Effector memory CD8-positive, alpha-beta T cell (primary cell): ENCODE measurements at regions not wholly inside any gene's neighbourhood (a gene's known extent, or its start where the extent isn't known, plus 50 kb on each side); places are given as distances from the start of the nearest gene placed in this dataset.

Experiments used
- ATAC-seq: fragments of 150-1000 bp; cut with Tn5 transposase; replicated peaks from 2 replicates; pipeline ENCODE4 v1.10.0; 2021; ENCODE audit warnings: mild to moderate bottlenecking, moderate library complexity
- DNase-seq, 3 experiments: peaks; one replicate each; pipeline ENCODE4 v3.0.0; 2021
- H3K27ac Mint-ChIP-seq, 2 donors: one replicate each; pipeline ENCODE4 v1.8.0; 2022; ENCODE audit warnings: mild to moderate bottlenecking in 2 of 2, mixed read lengths in 2 of 2, moderate library complexity in 2 of 2
- H3K27me3 Mint-ChIP-seq, 2 donors: one replicate each; pipeline ENCODE4 v1.8.0; 2022; ENCODE audit warnings: mixed read lengths in 2 of 2
- H3K36me3 Mint-ChIP-seq: one replicate; pipeline ENCODE4 v1.8.0; 2022; ENCODE audit warnings: mild to moderate bottlenecking, moderate library complexity, mixed read lengths; ENCODE audit not compliant: insufficient read depth
- H3K4me1 Mint-ChIP-seq, 2 donors: one replicate each; pipeline ENCODE4 v1.8.0; 2022; ENCODE audit warnings: low read depth in 2 of 2, mixed read lengths in 2 of 2
- H3K4me3 Mint-ChIP-seq, 2 donors: one replicate each; pipeline ENCODE4 v1.8.0; 2022; ENCODE audit warnings: mild to moderate bottlenecking in 2 of 2, mixed read lengths in 2 of 2, moderate library complexity in 2 of 2
- H3K9me3 Mint-ChIP-seq, 2 donors: one replicate each; pipeline ENCODE4 v1.8.0; 2022; ENCODE audit warnings: mixed read lengths in 2 of 2

- Mint-ChIP-seq H3K4me1 (peaks cover 2 to 6% of the 10 kb centered on the region in 2 donors), H3K27ac (no peak overlapping the region), H3K27me3 (peaks cover 0 to 29% of the 10 kb centered on the region in 2 donors), H3K36me3 (no peaks in the 10 kb centered on the region), H3K4me3 (no peak overlapping the region), H3K9me3 (no peaks in the 10 kb centered on the region)
- ATAC-seq (no peak), DNase-seq (no peak)
Measured at GRCh38 chr13:78040205-78040830, 121.7 kb upstream of the EDNRB start.

- H3K4me3 Mint-ChIP-seq = no peak overlapping the region
- H3K36me3 Mint-ChIP-seq = no peaks in the 10 kb centered on the region
- ATAC-seq = no peak
- H3K4me1 Mint-ChIP-seq = peaks cover 2 to 6% of the 10 kb centered on the region in 2 donors
- no peaks in the 10 kb centered on the region for H3K9me3 Mint-ChIP-seq
- H3K27me3 Mint-ChIP-seq = peaks cover 0 to 15% of the 10 kb centered on the region in 2 donors
- no peak for DNase-seq
- no peak overlapping the region for H3K27ac Mint-ChIP-seq
Measured at GRCh38 chr13:78036841-78037240, 118.2 kb upstream of the EDNRB start.

- H3K9me3 Mint-ChIP-seq = no peaks in the 10 kb centered on the region
- H3K4me3 Mint-ChIP-seq = no peak overlapping the region
- H3K36me3 Mint-ChIP-seq = no peaks in the 10 kb centered on the region
- no peak overlapping the region for H3K27ac Mint-ChIP-seq
- DNase-seq (no peak), ATAC-seq (no peak)
- peaks cover under 1 to 9% of the 10 kb centered on the region in 2 donors for H3K27me3 Mint-ChIP-seq
- peaks cover 2 to 6% of the 10 kb centered on the region in 2 donors for H3K4me1 Mint-ChIP-seq
Measured at GRCh38 chr13:78035500-78035899, 116.9 kb upstream of the EDNRB start.

- Mint-ChIP-seq H3K27me3 (peaks cover 12% of the 10 kb centered on the region in 2 donors), H3K9me3 (no peaks in the 10 kb centered on the region), H3K4me1 (peaks cover 2 to 6% of the 10 kb centered on the region in 2 donors), H3K4me3 (no peak overlapping the region), H3K27ac (no peak overlapping the region), H3K36me3 (no peaks in the 10 kb centered on the region)
- DNase-seq = no peak
- no peak for ATAC-seq
Measured at GRCh38 chr13:78033509-78033908, 114.9 kb upstream of the EDNRB start.

GRCh38 chr13:78032132-78032531, 113.5 kb upstream of the EDNRB start:
- Mint-ChIP-seq H3K9me3 (no peaks in the 10 kb centered on the region), H3K27ac (no peak overlapping the region), H3K36me3 (no peaks in the 10 kb centered on the region), H3K4me3 (no peak overlapping the region), H3K4me1 (peaks cover 2 to 6% of the 10 kb centered on the region in 2 donors), H3K27me3 (peaks cover 10 to 12% of the 10 kb centered on the region in 2 donors)
- ATAC-seq = no peak
- DNase-seq = no peak

- H3K27ac Mint-ChIP-seq = no peak overlapping the region
- H3K36me3 Mint-ChIP-seq = no peaks in the 10 kb centered on the region
- DNase-seq = no peak
- peaks cover under 1% of the 10 kb centered on the region in 2 donors for H3K4me1 Mint-ChIP-seq
- H3K9me3 Mint-ChIP-seq = no peaks in the 10 kb centered on the region
- no peak for ATAC-seq
- H3K4me3 Mint-ChIP-seq = no peak overlapping the region
- H3K27me3 Mint-ChIP-seq = peaks cover 10 to 12% of the 10 kb centered on the region in 2 donors
Measured at GRCh38 chr13:78030341-78030896, 111.8 kb upstream of the EDNRB start.

- Mint-ChIP-seq H3K27ac (no peak overlapping the region), H3K4me3 (no peak overlapping the region), H3K36me3 (no peaks in the 10 kb centered on the region), H3K4me1 (no peaks in the 10 kb centered on the region), H3K27me3 (peaks cover 10 to 12% of the 10 kb centered on the region in 2 donors), H3K9me3 (no peaks in the 10 kb centered on the region)
- ATAC-seq (no peak), DNase-seq (no peak)
Measured at GRCh38 chr13:78029901-78030300, 111.3 kb upstream of the EDNRB start.

- ATAC-seq = no peak
- Mint-ChIP-seq H3K9me3 (no peaks in the 10 kb centered on the region), H3K4me1 (no peaks in the 10 kb centered on the region)
Measured at GRCh38 chr13:78028960-78029359, 110.3 kb upstream of the EDNRB start.

GRCh38 chr13:78024996-78025395, 106.4 kb upstream of the EDNRB start:
- H3K36me3 Mint-ChIP-seq = no peaks in the 10 kb centered on the region
- no peaks in the 10 kb centered on the region for H3K9me3 Mint-ChIP-seq
- no peak for DNase-seq
- no peak overlapping the region for H3K27ac Mint-ChIP-seq
- H3K4me1 Mint-ChIP-seq = peaks cover 3 to 20% of the 10 kb centered on the region in 2 donors
- ATAC-seq = no peak
- no peak overlapping the region for H3K4me3 Mint-ChIP-seq
- peaks cover 3 to 6% of the 10 kb centered on the region in 2 donors for H3K27me3 Mint-ChIP-seq

More at GRCh38 chr13:78028960-78029359, 110.3 kb upstream of the EDNRB start:
- Mint-ChIP-seq H3K4me3 (no peak overlapping the region), H3K36me3 (no peaks in the 10 kb centered on the region), H3K27me3 (peaks cover 10 to 12% of the 10 kb centered on the region in 2 donors), H3K27ac (no peak overlapping the region)
- DNase-seq = no peak

GRCh38 chr13:78022164-78022877, 103.7 kb upstream of the EDNRB start:
- peak; percentile 99 for ATAC-seq
- peak overlapping the region; percentile 62 to 95 for H3K27ac Mint-ChIP-seq
- peaks cover 3 to 20% of the 10 kb centered on the region in 2 donors for H3K4me1 Mint-ChIP-seq

GRCh38 chr13:78020861-78021260, 102.2 kb upstream of the EDNRB start:
- Mint-ChIP-seq H3K27ac (no peak overlapping the region), H3K9me3 (no peaks in the 10 kb centered on the region), H3K27me3 (peaks cover 0 to 6% of the 10 kb centered on the region in 2 donors), H3K4me1 (peaks cover 3 to 20% of the 10 kb centered on the region in 2 donors), H3K4me3 (no peak overlapping the region), H3K36me3 (no peaks in the 10 kb centered on the region)
- DNase-seq = no peak
- no peak for ATAC-seq

More at GRCh38 chr13:78022164-78022877, 103.7 kb upstream of the EDNRB start:
- Mint-ChIP-seq H3K36me3 (no peaks in the 10 kb centered on the region), H3K27me3 (peaks cover 0 to 6% of the 10 kb centered on the region in 2 donors), H3K4me3 (peak overlapping the region; percentile 1 to 31), H3K9me3 (no peaks in the 10 kb centered on the region)
- peak; percentile 15 to 28 (median 20) for DNase-seq

- H3K36me3 Mint-ChIP-seq = no peaks in the 10 kb centered on the region
- no peak for DNase-seq
- peaks cover 2 to 11% of the 10 kb centered on the region in 2 donors for H3K4me1 Mint-ChIP-seq
- no peak overlapping the region for H3K4me3 Mint-ChIP-seq
- no peak overlapping the region for H3K27ac Mint-ChIP-seq
- no peaks in the 10 kb centered on the region for H3K9me3 Mint-ChIP-seq
- no peak for ATAC-seq
- peaks cover 0 to 6% of the 10 kb centered on the region in 2 donors for H3K27me3 Mint-ChIP-seq
Measured at GRCh38 chr13:78015782-78016181, 97.2 kb upstream of the EDNRB start.

GRCh38 chr13:78012046-78012445, 93.4 kb upstream of the EDNRB start:
- no peak for ATAC-seq
- Mint-ChIP-seq H3K9me3 (no peaks in the 10 kb centered on the region), H3K4me3 (no peak overlapping the region), H3K27ac (no peak overlapping the region), H3K4me1 (peaks cover 2 to 11% of the 10 kb centered on the region in 2 donors), H3K27me3 (peaks cover 0 to 10% of the 10 kb centered on the region in 2 donors), H3K36me3 (no peaks in the 10 kb centered on the region)
- no peak for DNase-seq

GRCh38 chr13:78004821-78005220, 86.2 kb upstream of the EDNRB start:
- no peaks in the 10 kb centered on the region for H3K36me3 Mint-ChIP-seq
- H3K4me1 Mint-ChIP-seq = no peaks in the 10 kb centered on the region
- H3K27me3 Mint-ChIP-seq = peaks cover 0 to 24% of the 10 kb centered on the region in 2 donors
- DNase-seq (no peak), ATAC-seq (no peak)
- no peak overlapping the region for H3K27ac Mint-ChIP-seq
- H3K9me3 Mint-ChIP-seq = no peaks in the 10 kb centered on the region
- H3K4me3 Mint-ChIP-seq = no peak overlapping the region
